ENCODE measurements at regions not wholly inside any gene's neighbourhood (a gene's known extent, or its start where the extent isn't known, plus 50 kb on each side); places are given as distances from the start of the nearest gene placed in this dataset.

DNA sequence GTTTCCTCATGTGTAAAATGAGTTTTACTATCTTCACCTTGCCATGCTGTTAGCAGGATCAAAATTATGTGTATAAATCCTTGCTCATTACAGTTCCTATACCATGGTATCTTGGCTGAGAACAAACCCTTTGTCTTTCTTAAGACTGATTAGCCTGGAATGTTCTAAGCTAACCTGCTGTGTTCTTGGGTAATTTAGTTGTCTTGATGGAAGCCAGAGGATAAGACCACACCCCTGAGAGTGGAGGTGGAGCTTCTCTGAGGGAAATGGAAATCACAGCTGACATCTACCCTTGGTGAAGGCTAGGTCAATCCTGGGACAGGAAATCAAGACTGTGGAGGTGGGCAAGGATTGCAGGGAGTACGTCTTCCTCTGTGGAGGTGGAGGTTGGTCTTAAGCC lies 206.1 kb upstream of the ARHGAP20 start:
- Histone ChIP-seq H3K27ac (no peak overlapping the region), H3K4me1 (ENCODE audit: insufficient read depth) (peaks cover 7% of the 10 kb centered on the region), H3K36me3 (no peaks in the 10 kb centered on the region), H3K9me3 (no peaks in the 10 kb centered on the region), H3K27me3 (no peaks in the 10 kb centered on the region), H3K4me3 (no peak overlapping the region)
- 87 to 92% (median 89%) methylated on average over 1 of the region's 1 CpG for WGBS, 3 donors
- intact Hi-C loops (cut with DNase I): no loop called here
- no peak for DNase-seq
- no peak for TF ChIP-seq POLR2A (IDR thresholded peaks at IDR 0.05)
- TF ChIP-seq, protein P1, sequence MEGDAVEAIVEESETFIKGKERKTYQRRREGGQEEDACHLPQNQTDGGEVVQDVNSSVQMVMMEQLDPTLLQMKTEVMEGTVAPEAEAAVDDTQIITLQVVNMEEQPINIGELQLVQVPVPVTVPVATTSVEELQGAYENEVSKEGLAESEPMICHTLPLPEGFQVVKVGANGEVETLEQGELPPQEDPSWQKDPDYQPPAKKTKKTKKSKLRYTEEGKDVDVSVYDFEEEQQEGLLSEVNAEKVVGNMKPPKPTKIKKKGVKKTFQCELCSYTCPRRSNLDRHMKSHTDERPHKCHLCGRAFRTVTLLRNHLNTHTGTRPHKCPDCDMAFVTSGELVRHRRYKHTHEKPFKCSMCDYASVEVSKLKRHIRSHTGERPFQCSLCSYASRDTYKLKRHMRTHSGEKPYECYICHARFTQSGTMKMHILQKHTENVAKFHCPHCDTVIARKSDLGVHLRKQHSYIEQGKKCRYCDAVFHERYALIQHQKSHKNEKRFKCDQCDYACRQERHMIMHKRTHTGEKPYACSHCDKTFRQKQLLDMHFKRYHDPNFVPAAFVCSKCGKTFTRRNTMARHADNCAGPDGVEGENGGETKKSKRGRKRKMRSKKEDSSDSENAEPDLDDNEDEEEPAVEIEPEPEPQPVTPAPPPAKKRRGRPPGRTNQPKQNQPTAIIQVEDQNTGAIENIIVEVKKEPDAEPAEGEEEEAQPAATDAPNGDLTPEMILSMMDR (IDR thresholded peaks at IDR 0.05): no peak
- TF ChIP-seq EP300 (IDR thresholded peaks at IDR 0.05): no peak

DNA sequence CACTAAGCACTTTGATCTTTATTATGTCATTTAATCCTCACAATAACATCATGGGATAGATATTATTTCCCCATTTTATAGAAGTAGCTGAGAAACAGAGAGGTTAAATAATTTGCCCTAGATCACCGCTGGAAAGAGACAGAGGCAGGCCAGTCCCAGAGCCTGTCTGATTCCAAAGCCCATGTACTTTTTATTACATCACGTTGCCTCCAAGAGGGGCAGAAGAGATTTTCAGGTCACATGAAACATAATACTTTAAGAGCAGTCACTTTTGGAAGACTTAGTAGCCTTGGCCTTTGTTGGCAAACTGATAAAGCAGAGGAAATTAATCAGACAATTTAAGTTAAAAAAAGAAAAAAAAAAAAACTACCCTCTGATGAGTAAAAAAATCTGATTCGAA lies 200.2 kb upstream of the ARHGAP20 start:
- TF ChIP-seq, protein P1 (IDR thresholded peaks at IDR 0.05): no peak
- no peak for TF ChIP-seq POLR2A (IDR thresholded peaks at IDR 0.05)
- TF ChIP-seq EP300 (IDR thresholded peaks at IDR 0.05): no peak
- no peak overlapping the region for H3K4me3 ChIP-seq
- H3K4me1 ChIP-seq (ENCODE audit: insufficient read depth): peaks cover 4% of the 10 kb centered on the region
- no peaks in the 10 kb centered on the region for H3K9me3 ChIP-seq
- WGBS, 3 donors: 51 to 67% (median 52%) methylated on average over 3 of the region's 3 CpGs
- no peak overlapping the region for H3K27ac ChIP-seq
- no peaks in the 10 kb centered on the region for H3K36me3 ChIP-seq
- DNase-seq: no peak
- H3K27me3 ChIP-seq: no peaks in the 10 kb centered on the region
- intact Hi-C loops (cut with DNase I): no loop called here

DNA sequence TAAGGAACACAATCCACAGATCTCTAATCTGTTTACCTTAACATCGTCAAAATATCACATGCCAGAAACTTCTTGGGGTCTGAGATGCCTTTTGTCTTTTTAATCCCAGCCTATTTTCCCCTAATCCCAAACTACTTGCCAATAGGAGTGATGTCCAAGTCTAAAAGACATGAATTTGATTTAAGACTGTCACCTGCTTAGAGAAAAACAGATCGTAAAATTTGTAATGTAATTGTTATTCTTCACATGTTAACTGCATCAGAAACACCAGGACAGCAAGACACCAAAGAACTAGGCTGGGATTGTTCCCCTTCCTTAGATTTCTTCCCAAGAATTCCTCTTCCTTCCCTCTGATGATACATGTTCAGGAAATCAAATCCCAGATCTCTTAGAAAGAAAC lies 198.1 kb upstream of the ARHGAP20 start:
- no peak overlapping the region for H3K27ac ChIP-seq
- no peaks in the 10 kb centered on the region for H3K27me3 ChIP-seq
- no peak overlapping the region for H3K4me3 ChIP-seq
- WGBS, 3 donors: 51 to 63% (median 59%) methylated on average over 2 of the region's 2 CpGs
- H3K36me3 ChIP-seq: no peaks in the 10 kb centered on the region
- intact Hi-C loops (cut with DNase I): no loop called here
- H3K4me1 ChIP-seq (ENCODE audit: insufficient read depth): peaks cover 4% of the 10 kb centered on the region
- no peaks in the 10 kb centered on the region for H3K9me3 ChIP-seq
- no peak for DNase-seq
- TF ChIP-seq POLR2A (IDR thresholded peaks at IDR 0.05) (no peak), EP300 (IDR thresholded peaks at IDR 0.05) (no peak)
- TF ChIP-seq, protein P1 (IDR thresholded peaks at IDR 0.05): no peak

DNA sequence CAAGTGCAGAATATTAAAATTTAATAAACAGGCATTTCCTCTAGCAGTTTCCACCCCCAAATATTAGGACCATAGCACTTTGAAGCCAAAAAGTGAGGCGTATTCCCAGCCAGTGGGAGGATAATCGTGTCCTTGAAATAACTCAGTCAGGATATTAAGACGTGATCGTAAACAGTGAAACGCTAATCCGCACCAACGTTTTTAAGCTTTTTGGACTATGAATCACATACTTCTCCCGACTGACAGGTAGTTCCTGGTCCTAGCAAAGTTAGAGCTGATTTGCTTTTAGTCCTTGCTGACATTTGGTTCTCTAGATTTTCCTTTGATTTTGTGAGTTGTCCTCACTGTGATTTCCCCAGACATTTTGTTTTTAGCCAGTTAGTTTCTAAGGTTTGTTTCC lies 197.1 kb upstream of the ARHGAP20 start:
- Histone ChIP-seq H3K36me3 (no peaks in the 10 kb centered on the region), H3K9me3 (no peaks in the 10 kb centered on the region), H3K27ac (no peak overlapping the region), H3K4me3 (no peak overlapping the region), H3K4me1 (ENCODE audit: insufficient read depth) (peaks cover 4% of the 10 kb centered on the region), H3K27me3 (no peaks in the 10 kb centered on the region)
- 1 to 8% (median 2%) methylated on average over 8 of the region's 8 CpGs for WGBS, 3 donors
- DNase-seq: no peak
- no peak for TF ChIP-seq EP300 (IDR thresholded peaks at IDR 0.05)
- TF ChIP-seq, protein P1 (IDR thresholded peaks at IDR 0.05): no peak
- intact Hi-C loops (cut with DNase I): no loop called here
